PC-9 (cell line): ENCODE measurements at regions not wholly inside any gene's neighbourhood (a gene's known extent, or its start where the extent isn't known, plus 50 kb on each side); places are given as distances from the start of the nearest gene placed in this dataset.

Experiments used
- BruUV-seq: library from RNA; stranded (reverse); fragments of 400-500 nt; replicated peaks from 2 replicates; lab custom pipeline; 2021; lab: Mats Ljungman, UMichigan
- CTCF ChIA-PET: fragments of 300-600 bp; sonication (Branson Sonifier 250); formaldehyde crosslinking; loops from one replicate; lab custom pipeline; 2022; ENCODE audit warnings: antibody characterized with exemption; lab: Charles Lee
- POLR2A ChIA-PET: fragments of 300-600 bp; sonication (Branson Sonifier 250); formaldehyde crosslinking; loops from one replicate; lab custom pipeline; 2022; ENCODE audit warnings: antibody characterized with exemption; ENCODE audit not compliant: unreplicated experiment; lab: Charles Lee
- DNase-seq, 2 experiments: peaks; one replicate each; pipeline versions ENCODE4 v3.0.0 to v3.0.0-alpha.2; 2015 to 2022; ENCODE audit warnings: mixed read lengths in 1 of 2
- H2AFZ ChIP-seq: fragments of 200-600 bp; sonication (generic); 2 replicates; pipeline ENCODE4 v1.8.1; 2017; ENCODE audit warnings: antibody characterized with exemption
- H3F3A ChIP-seq: fragments of 200-600 bp; sonication (generic); 2 replicates; pipeline ENCODE4 v1.8.1; 2017; ENCODE audit warnings: antibody characterized with exemption, mild to moderate bottlenecking, low read depth; ENCODE audit not compliant: insufficient read depth
- H3K27ac ChIP-seq: fragments of 200-600 bp; sonication (generic); 2 replicates; pipeline ENCODE4 v1.6.1; 2016; ENCODE audit warnings: mixed run types
- H3K27me3 ChIP-seq: fragments of 200-600 bp; sonication (generic); 2 replicates; pipeline ENCODE4 v1.6.1; 2016; ENCODE audit warnings: low read depth, mixed run types; ENCODE audit not compliant: insufficient read depth
- H3K36me3 ChIP-seq: fragments of 200-600 bp; sonication (generic); 2 replicates; pipeline ENCODE4 v1.6.1; 2016; ENCODE audit warnings: low read depth, mixed run types
- H3K4me1 ChIP-seq: fragments of 200-600 bp; sonication (generic); replicated peaks from 2 replicates; pipeline ENCODE4 v1.6.1; 2016; ENCODE audit warnings: mixed run types; ENCODE audit not compliant: insufficient read depth
- H3K4me2 ChIP-seq: fragments of 200-600 bp; sonication (generic); 2 replicates; pipeline ENCODE4 v1.6.1; 2017; ENCODE audit warnings: mixed run types
- H3K4me3 ChIP-seq: fragments of 200-600 bp; sonication (generic); 2 replicates; pipeline ENCODE4 v1.6.1; 2016; ENCODE audit warnings: mixed run types
- H3K79me2 ChIP-seq: fragments of 200-600 bp; sonication (generic); 2 replicates; pipeline ENCODE4 v1.6.1; 2017; ENCODE audit warnings: low read depth, mixed run types
- H3K9me2 ChIP-seq: fragments of 200-600 bp; sonication (generic); 2 replicates; pipeline ENCODE4 v1.8.1; 2017; ENCODE audit warnings: mild to moderate bottlenecking; ENCODE audit not compliant: insufficient read depth
- H3K9me3 ChIP-seq: fragments of 200-600 bp; sonication (generic); 2 replicates; pipeline ENCODE4 v1.8.1; 2016; ENCODE audit warnings: low read depth; ENCODE audit not compliant: insufficient read depth
- H4K20me1 ChIP-seq: fragments of 200-600 bp; sonication (generic); 2 replicates; pipeline ENCODE4 v1.8.1; 2017; ENCODE audit not compliant: insufficient read depth
- CTCF ChIP-seq: fragments of 200-600 bp; sonication (generic); conservative IDR thresholded peaks from 2 replicates; pipeline ENCODE4 v1.6.1; 2017; ENCODE audit warnings: mixed run types, antibody characterized with exemption, mild to moderate bottlenecking, moderate library complexity
- EZH2 ChIP-seq: fragments of 200-600 bp; sonication (generic); IDR thresholded peaks from 2 replicates; pipeline ENCODE4 v1.8.0; 2017; ENCODE audit warnings: antibody characterized with exemption, low read depth
- intact Hi-C: fragments of 100-400 bp; cut with micrococcal nuclease; formaldehyde crosslinking; loops from one replicate; pipeline ENCODE4 v1.10.0; 2022; ENCODE audit not compliant: unreplicated experiment

- CTCF ChIA-PET = no interaction called here
- Histone ChIP-seq H3K27me3 (no peaks in the 10 kb centered on the region), H2AFZ (no peak overlapping the region), H3K4me3 (no peak overlapping the region), H3K36me3 (no peaks in the 10 kb centered on the region), H3K9me2 (no peaks in the 10 kb centered on the region), H3F3A (no peaks in the 10 kb centered on the region), H3K27ac (no peak overlapping the region), H4K20me1 (no peaks in the 10 kb centered on the region), H3K4me1 (no peaks in the 10 kb centered on the region), H3K4me2 (no peak overlapping the region), H3K79me2 (no peaks in the 10 kb centered on the region), H3K9me3 (no peaks in the 10 kb centered on the region)
- intact Hi-C loops = no loop called here
- no peak for DNase-seq
- TF ChIP-seq CTCF (no peak), EZH2 (no peak)
- no TSS peak for BruUV-seq
- POLR2A ChIA-PET = no interaction called here
Observed at GRCh38 chr12:86730233-86730632, 474.0 kb upstream of the MGAT4C start.

- BruUV-seq = no TSS peak
- DNase-seq = no peak
- Histone ChIP-seq H3F3A (no peaks in the 10 kb centered on the region), H3K36me3 (no peaks in the 10 kb centered on the region), H2AFZ (no peak overlapping the region), H3K79me2 (no peaks in the 10 kb centered on the region), H3K4me3 (no peak overlapping the region), H3K27ac (no peak overlapping the region), H3K9me3 (no peaks in the 10 kb centered on the region), H3K9me2 (no peaks in the 10 kb centered on the region), H3K27me3 (no peaks in the 10 kb centered on the region), H4K20me1 (no peaks in the 10 kb centered on the region), H3K4me1 (no peaks in the 10 kb centered on the region), H3K4me2 (no peak overlapping the region)
- TF ChIP-seq CTCF = no peak
- no peak for TF ChIP-seq EZH2
- POLR2A ChIA-PET = no interaction called here
- intact Hi-C loops = no loop called here
- CTCF ChIA-PET = interaction anchor here (0.6 kb wide), 1 partner anchor 1123 kb away, joined by 5 read pairs; no protein-coding TSS in a partner anchor
Observed at GRCh38 chr12:86729739-86730138, 473.5 kb upstream of the MGAT4C start.

GRCh38 chr12:86727160-86727559 lies 471.0 kb upstream of the MGAT4C start:
- Histone ChIP-seq H3K79me2 (no peaks in the 10 kb centered on the region), H3K9me3 (no peaks in the 10 kb centered on the region), H4K20me1 (no peaks in the 10 kb centered on the region), H3K27ac (no peak overlapping the region), H3K27me3 (no peaks in the 10 kb centered on the region), H3K4me2 (no peak overlapping the region), H3K36me3 (no peaks in the 10 kb centered on the region), H3K9me2 (no peaks in the 10 kb centered on the region), H3K4me1 (no peaks in the 10 kb centered on the region), H2AFZ (no peak overlapping the region), H3F3A (no peaks in the 10 kb centered on the region), H3K4me3 (no peak overlapping the region)
- DNase-seq = peak in 1 of 2 experiments; percentile 34
- intact Hi-C loops = no loop called here
- CTCF ChIA-PET = no interaction called here
- no peak for TF ChIP-seq EZH2
- no peak for TF ChIP-seq CTCF
- BruUV-seq = no TSS peak
- POLR2A ChIA-PET = no interaction called here
